ENCODE measurements at regions not wholly inside any gene's neighbourhood (a gene's known extent, or its start where the extent isn't known, plus 50 kb on each side); places are given as distances from the start of the nearest gene placed in this dataset.
A peak's percentile ranks its signal among the peaks of the same experiment; 100 is the strongest.
"Not testable (repeated sequence)": the region's sequence is repeated elsewhere in the genome, so short reads cannot be mapped to it uniquely, and the experiment has no call there.

DNA sequence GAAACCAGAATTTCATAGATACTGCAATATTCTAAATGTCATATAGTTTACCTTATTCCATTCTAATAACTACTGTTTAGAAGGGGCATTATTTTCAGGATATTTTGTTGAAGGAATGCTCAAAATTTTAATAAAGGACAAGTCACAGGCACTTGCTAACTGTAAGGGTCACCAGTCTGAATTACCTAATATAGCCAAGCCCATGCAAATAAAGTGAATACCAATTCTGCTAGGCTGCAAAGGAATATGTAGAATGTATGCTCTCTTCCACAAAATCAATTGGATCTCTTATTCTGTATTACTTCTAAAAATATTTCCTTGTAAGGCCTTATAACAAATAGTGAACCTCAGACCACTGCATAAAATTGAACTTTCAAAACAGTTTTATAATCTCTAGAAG, 52.3 kb upstream of the FAT4 start:
- no peak for DNase-seq (ENCODE audit: low read depth)

DNA sequence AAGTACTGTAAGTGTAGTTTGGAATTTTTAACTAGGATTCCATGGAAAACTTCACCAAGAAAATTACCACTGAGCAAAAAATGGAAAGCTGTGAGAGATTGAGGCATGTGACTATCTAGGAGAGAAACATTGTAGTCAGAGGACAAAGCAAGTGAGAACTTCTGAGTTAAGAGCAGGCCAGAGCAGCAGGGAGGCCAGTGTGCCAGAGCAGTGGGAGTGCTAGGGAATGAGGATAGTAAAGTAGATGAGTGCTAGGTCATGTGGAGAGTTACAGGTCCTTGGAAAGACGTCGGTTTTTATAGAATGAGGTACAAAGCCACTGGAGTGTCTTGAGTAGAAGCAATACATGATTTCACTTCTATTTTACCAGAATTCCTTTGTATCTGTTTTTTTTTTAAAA, 52.7 kb upstream of the FAT4 start:
- DNase-seq (ENCODE audit: low read depth), result no peak

DNA sequence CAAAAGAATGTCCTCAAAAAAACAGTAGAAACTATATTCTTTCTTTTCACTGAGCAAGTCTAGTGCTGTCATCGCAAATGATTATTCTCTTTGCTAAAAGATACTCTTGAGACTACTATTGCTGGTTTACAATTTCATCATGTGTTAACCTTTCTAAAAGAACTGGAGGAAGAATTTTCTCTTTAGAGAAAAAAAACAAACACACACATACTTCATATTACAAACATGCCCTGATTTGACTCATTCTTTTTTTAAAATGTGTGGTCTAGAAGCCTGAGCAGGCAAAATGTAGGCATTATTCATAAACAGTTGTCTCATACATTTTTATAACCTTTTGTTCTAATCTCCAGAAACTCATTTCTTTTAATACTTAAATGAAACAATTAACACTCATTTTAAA, 60.6 kb upstream of the FAT4 start:
- peak; percentile 40 for DNase-seq (ENCODE audit: low read depth)

DNA sequence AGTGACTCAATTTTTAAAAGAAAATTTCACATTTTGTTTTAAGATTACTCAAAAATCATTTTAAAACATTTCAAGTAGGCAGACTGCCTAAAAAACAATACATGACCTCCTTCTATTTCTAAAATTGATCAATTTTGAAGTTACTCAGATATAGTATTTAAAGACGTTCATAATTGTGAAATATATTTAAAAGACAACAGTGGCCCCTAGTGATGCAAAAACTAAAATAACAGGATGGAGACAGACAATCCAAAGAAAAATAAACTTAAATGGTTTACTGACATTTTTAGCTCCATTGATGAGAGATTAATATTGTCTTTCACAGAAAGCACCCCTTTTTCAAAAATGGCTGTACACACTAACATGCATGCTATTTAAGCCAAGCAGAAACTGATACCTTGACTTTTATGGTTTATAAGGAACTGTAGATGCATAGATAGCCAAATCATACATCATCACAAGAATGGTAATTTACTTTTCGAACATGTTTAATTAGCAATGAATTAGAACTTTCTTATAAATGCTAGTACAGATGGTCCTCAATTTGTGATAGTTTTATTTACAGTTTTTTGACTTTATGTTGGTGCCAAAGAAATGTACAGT, 69.8 kb upstream of the FAT4 start:
- peak; percentile 49 for DNase-seq (ENCODE audit: low read depth)

DNA sequence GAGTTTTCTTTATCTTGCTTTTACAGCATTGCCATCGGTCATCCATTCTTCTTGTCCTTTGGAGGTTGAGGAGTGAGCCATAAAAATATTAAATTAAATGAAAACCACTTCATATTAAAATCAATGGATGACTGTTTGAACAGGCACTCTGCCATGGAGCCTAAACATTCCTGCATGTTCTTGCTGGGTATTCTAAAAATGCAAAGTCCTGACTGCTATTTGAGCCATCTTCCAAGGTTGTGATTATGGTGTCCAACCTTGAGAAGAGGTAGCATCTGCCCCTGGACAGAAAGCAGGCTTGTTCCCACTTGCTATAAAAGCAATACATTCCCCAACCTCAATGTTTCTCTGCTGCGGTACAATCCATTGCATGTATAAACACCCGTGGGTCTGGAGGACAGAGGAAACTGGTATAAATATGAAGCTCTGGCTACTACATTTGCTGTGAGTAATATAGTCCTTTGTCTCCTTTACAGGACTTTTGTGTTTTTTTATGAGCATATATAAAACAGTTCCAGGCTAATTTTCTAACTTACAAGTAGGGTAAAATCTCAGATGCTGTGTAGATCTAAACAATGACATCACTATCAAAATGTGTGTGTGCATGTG, 70.9 kb upstream of the FAT4 start:
- DNase-seq (ENCODE audit: low read depth), result no peak

DNA sequence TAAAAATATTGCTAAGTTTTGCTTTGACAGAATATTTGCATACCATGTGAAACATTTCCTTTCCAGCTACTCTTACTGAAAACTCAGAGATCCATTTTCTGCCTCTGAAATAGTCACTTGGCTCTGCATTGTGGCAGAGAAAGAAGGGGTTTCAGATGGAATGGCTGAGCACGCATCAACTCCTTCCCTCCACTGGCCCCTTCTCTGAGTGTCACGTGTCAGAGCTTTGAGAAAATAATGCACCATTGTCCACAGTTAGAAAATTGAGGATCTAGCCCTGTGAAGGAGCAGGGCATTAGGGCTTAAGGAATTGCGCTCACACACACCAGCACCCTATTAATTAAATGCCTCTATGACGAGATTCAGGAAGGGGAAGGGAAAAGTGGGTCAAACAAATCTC, 78.8 kb upstream of the FAT4 start:
- no peak for DNase-seq (ENCODE audit: low read depth)

DNA sequence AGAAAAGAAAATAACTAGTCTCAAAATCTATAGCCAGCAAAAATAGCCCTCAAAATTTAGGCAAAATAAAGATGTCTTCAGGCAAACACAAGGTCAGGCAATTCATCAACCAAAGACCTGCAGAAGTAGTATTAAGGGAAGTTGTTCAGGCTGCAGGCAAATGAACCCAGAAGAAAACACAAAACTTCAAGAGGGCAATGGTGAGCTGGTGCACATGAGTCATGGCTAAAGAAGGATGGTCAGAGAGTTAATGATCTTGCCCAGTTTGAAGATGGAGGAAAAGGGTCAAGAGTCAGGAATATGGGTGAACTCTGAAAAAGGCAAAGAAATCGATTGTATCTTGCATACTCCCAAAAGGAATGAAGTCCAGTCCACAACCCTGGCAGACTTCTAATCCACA, 83.1 kb upstream of the FAT4 start:
- peak; percentile 7 for DNase-seq (ENCODE audit: low read depth)

DNA sequence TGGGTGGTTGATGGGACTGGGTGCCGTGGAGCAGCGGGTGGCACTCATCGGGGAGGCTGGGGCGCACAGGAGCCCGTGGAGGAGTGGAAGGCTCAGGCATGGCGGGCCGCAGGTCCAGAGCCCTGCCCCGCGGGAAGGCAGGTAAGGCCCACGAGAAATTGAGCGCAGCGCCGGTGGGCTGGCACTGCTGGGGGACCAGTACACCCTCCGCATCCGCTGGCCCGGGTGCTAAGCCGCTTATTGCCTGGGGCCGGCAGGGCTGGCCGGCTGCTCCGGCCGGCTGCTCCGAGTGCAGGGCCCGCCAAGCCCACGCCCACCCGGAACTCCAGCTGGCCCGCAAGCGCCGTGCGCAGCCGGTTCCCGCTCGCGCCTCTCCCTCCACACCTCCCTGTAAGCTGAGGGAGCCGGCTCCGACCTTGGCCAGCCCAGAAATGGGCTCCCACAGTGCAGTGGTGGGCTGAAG, 85.1 kb upstream of the FAT4 start:
- no peak for DNase-seq (ENCODE audit: low read depth)

DNA sequence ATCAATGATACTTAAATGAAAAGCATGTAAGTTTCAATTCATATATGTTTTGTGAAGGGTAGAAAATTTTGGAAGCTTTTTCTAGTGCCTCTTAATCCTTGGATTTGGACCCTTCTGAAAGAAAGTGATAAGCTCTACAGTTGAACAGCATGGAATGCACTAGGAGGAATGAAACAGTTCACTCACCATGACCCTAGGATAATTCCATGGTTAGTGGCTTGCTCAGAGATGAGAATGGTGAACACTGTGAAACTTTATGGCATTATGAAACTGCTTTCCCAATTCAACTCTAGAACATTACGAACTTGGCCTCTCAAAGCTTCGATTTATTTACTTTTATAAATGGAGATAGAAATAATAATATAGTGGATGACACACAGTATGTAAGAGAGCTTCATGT, 88.9 kb upstream of the FAT4 start:
- no peak for DNase-seq (ENCODE audit: low read depth)

DNA sequence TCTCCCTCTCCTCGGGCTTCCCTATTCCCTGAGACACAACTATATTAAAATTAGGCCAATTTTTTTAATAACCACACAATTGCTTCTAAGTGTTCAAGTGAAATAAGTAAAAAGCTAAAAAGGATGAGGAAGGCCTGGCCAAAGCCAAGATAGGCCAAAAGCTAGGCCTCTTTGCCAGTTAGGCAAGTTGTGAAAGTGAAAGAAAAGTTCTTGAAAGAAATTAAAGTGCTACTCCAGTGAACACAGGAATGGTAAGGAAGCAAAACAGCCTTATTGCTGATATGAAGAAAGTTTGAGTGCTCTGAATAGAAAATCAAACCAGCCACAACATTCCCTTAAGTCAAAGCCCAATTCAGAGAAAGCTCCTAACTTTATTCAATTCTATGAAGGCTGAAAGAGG, 114.2 kb upstream of the FAT4 start:
- no peak for DNase-seq (ENCODE audit: low read depth)

DNA sequence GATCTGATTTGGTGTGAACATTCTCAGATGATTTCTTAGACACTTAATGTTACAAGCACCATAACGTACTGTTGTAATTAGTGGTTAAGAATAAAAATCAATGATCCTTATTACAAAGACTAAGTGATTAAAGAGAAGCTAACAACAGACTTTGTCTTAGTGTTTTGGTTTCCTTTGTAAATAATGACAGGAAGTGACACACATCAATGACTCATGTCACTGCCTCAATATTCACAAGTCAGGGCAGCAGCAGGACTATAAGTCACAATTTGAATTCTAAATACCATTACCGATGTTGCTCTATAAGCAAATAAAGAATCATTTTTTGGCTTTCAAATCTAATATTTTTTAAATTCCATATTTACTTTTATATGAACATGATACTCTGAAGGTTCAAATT, 115.8 kb upstream of the FAT4 start:
- peak; percentile 77 for DNase-seq (ENCODE audit: low read depth)

DNA sequence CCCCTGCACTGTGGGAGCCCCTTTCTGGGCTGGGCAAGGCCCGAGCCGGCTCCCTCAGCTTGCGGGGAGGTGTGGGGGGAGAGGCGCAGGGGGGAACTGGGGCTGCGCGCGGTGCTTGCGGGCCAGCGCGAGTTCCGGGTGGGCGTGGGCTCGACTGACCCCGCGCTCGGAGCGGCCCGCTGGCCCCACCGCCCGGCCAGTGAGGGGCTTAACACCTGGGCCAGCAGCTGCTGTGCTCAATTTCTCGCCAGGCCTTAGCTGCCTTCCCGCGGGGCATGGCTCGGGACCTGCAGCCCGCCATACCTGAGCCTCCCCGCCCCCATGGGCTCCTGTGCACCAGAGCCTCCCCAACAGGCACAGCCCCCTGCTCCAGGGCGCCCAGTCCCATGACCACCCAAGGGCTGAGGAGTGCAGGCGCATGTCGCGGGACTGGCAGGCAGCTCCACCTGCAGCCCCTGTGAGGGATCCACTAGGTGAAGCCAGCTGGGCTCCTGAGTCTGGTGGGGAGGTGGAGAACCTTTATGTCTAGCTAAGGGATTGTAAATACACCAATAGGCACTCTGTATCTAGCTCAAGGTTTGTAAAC, 122.8 kb upstream of the FAT4 start:
- not testable (repeated sequence) for DNase-seq (ENCODE audit: low read depth)

DNA sequence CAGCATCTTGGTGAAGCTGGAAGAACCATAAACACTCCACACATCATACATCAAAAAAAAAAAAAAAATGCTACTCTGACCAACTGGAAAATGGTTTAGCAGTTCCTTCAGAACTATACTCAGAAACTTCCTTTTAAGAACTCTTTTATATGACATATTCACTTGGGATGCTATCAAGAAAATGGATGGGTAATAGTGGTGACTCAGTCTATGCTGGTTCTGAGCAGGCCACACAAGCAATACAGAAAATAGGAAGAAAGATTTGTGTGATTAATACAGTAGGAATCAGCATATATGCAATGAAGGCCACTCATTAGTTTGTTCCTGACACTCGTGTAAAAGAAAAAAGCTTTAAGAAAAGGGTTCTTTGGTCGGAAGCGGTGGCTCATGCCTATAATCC, 123.5 kb upstream of the FAT4 start:
- peak; percentile 72 for DNase-seq (ENCODE audit: low read depth)

DNA sequence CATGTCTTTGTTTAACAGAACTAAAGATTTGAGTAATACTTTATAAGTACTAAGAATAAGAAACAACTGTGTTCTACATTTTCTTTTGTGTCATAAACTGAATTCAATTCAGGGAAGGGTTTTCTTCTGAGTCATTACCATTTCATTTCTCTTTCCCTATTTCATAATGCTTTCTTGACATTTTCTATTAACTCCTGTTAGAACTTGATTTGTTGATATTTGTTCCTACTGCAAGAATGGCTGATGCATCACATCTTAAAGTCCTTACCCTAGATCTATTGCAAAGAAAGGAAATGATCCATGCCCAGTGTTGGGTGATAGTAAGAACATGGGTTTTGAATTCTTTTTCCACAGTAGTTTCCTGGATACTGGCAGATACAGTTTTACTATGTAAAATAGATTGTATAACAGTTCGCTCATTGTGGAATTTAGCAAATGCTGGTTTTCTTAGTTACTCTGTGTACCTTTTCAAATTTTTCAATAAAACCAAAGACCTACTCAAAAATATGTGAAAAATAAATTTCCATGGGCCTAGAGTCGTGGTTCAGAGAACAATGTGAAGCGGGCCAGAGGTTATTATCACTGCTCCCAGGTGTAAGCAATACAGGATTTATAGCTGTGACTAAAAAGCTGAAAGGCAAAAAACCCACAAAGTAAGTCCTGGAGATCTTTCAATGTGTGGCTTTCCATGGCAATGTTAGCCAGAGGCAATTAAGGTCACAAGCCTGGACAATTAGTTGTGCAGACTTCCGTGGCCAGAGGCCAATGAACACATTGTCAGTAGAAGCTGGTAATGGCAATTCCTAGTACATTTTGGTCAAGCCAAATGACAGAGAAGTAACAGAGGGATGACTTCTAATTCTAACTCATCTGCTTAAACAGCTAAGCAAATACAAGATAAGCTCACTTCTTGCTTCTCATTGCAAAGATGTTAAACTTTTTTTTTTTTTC, 127.3 kb upstream of the FAT4 start:
- peak; percentile 71 for DNase-seq (ENCODE audit: low read depth)

DNA sequence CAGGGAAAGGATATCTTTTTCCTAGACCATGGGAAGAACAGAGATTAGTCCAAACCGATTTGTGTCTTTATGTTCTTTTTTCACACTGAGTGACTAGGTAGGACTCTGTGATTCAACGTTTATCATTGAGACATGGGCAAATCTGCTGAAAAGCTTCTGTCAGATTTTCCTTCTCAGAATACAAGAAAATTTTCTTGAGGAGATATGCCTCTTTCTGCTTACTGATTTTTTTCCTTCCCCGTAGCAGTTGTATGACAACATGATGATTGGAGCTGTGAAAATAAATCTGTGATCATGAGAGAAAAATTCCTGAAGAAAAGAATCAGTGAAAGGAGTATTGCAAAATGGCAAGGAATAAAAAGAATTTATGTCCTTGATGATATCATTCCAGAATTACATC, 130.6 kb upstream of the FAT4 start:
- peak; percentile 7 for DNase-seq (ENCODE audit: low read depth)

DNA sequence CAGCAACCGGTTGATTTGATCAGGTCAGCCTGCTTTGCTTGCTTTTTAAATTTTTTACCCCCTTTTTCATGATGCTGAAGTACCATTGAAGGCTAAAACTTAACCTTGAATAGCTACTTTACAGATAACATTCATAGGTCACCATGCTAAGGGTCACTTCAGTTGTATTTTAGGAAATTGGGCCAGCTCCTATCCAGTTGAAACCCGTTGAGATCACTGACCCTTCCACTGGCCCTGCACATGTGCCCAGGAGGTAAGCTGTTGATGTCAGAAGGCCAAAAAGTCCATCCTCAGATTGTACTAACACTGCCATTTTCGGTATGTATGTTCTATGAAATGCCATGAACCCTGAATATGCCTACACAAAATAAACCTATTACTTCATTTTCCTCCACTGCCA, 133.0 kb upstream of the FAT4 start:
- no peak for DNase-seq (ENCODE audit: low read depth)

DNA sequence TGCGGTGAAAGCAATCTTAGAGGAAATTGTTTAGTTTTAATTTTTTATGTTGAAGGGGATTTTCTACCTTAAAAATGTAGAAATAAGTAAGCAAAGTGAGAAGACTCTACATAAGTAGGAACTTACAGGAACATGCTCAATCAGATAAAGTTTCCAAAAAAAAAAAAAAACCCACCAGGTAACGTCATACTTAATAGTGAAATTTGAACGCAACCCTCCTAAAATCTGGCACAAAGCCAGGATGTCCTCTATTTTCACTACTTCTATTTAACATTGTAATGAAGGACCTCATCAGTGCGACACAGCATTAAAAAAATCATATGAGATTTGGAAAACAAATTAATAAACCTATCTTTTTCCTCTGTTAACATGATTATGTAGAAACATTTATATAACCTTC, 135.0 kb upstream of the FAT4 start:
- DNase-seq (ENCODE audit: low read depth), result no peak

DNA sequence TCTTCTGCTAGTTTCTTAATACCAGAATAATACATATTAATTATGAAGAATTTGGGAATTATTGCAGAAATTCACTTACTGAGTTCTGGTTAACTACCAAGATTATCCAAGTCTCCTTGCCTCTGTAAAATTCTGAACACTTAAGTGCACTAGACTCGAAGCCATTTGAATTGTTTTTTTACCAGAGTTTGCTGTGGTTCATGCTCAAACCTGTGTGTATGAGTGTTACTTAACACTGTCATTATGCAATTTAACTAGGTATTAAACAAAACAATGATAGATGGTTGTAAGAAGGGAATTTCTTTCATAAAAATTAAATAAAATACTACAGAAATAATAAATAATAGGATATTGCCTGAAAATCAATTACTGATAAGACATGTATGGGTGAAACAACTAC, 145.6 kb upstream of the FAT4 start:
- no peak for DNase-seq (ENCODE audit: low read depth)

DNA sequence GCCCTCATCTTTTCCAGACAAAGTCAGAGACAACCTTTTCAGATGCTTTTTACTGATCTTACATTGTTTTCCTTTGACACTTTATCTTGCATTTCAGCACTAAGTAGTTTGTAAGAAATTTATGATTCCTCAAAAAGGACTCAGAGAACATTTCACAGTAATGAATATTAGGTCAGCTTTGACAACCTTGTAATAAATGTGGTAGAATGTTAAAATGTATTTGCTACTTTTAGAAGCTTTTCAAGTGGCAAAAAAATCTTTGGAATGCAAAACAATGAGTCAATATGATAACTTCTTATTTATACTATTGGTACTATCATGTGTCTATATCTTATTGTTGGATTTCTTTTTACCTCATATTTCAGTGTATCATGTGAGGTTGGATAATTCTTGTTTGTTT, 146.2 kb upstream of the FAT4 start:
- peak; percentile 22 for DNase-seq (ENCODE audit: low read depth)

DNA sequence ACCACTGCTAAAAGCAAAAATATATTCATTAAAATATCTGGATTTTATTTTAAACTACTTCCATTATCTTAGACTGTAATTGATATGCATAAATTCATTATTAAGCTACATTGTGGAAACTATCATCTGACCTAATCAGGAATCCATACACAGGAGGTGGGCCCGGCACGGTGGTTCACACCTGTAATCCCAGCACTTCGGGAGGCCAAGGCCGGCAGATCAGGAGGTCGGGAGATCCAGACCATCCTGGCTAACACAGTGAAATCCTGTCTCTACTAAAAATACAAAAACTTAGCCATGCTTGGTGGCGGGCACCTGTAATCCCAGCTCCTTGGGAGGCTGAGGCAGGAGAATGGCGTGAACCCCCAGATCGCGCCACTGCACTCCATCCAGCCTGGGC, 148.7 kb upstream of the FAT4 start:
- not testable (repeated sequence) for DNase-seq (ENCODE audit: low read depth)

DNA sequence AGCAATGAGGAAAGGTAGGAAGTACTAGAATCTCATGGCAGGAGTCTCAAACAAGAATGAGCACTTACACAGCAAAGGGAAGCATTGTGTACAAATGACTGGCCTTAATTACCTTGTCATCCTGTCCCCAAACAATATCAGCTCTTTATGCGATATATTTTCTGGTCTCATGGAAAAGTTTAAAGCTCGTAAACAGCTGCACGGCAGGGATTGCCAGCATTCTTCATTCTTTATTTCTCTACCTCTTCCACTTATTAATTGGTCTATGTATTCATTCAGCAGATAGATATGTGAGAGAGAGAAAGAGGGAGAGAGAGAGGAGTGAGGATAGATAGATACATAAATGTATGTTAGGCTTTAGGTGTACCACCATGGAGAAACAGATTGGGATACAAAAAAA, 155.8 kb upstream of the FAT4 start:
- no peak for DNase-seq (ENCODE audit: low read depth)

DNA sequence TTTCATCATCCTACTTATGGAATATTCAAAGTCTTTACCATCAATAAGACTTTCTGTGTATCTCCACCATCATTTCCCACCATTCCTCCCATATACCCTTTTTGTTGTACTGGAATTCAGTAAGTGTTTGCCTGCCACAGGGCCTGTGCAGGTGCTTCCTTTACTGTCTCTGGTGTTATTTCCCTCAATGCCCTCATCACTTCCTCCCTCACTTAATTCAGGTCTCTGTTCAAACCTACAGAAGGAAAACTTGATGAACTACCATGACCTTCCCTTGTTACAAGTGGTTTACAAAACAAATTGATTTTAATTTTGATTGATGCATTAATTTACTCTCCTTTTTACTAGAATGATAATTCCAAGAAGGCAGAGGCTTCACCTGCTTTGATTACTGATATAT, 159.5 kb upstream of the FAT4 start:
- DNase-seq (ENCODE audit: low read depth), result no peak

DNA sequence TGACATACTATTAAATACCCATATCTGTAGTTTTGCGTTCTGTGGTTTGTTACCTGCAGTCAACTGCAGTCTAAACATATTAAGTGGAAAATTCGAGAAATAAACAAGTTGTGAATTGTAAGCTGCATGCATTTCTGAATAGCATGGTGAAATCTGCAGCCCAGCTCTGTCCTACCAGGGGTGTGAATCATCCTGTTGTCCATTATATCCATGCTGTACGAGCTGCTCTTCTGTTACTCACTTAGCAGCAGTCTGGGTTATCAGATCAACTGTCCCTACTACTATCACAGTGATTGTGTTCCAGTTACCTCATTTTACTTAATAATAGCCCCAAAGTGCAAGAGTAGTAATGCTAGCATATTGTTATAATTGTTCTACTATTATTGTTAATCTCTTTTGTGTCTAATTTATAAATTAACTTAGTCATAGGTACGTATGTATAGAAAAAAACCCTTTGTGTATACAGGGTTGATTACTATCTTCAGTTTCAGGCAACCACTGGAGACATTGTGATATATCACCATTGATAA, 173.7 kb upstream of the FAT4 start:
- peak; percentile 59 for DNase-seq (ENCODE audit: low read depth)
